Vagina (tissue), 2 donors: ENCODE measurements at regions not wholly inside any gene's neighbourhood (a gene's known extent, or its start where the extent isn't known, plus 50 kb on each side); places are given as distances from the start of the nearest gene placed in this dataset.

Experiments
- DNase-seq, 2 donors: peaks; one replicate each; pipeline ENCODE4 v3.0.0-alpha.2; 2017; ENCODE audit errors: extremely low spot score in 2 of 2
- H3K27ac ChIP-seq: fragments of 200-600 bp; sonication (generic); one replicate; pipeline ENCODE4 v1.5.1; 2019
- H3K27me3 ChIP-seq: fragments of 200-600 bp; sonication (generic); one replicate; pipeline ENCODE4 v1.5.1; 2019
- H3K36me3 ChIP-seq, 2 donors: fragments of 200-600 bp; sonication (generic); one replicate each; pipeline ENCODE4 v1.5.1; 2017 to 2019
- H3K4me1 ChIP-seq: fragments of 200-600 bp; sonication (generic); one replicate; pipeline ENCODE4 v1.5.1; 2019
- H3K4me3 ChIP-seq, 2 donors: fragments of 200-600 bp; sonication (generic); 1 replicate in 1 of 2; 2 replicates in 1 of 2; pipeline ENCODE4 v1.5.1; 2016 to 2019
- H3K9me3 ChIP-seq: fragments of 200-600 bp; sonication (generic); one replicate; pipeline ENCODE4 v1.5.1; 2019
- CTCF ChIP-seq, 3 experiments: fragments of 450-650 bp in 2 of 3; fragments of 200-600 bp in 1 of 3; sonication (generic) in 1 of 3; IDR thresholded peaks; one replicate each; pipeline ENCODE4 v1.5.1; 2017 to 2019; ENCODE audit warnings: antibody characterized with exemption in 3 of 3, mild to moderate bottlenecking in 2 of 3, moderate library complexity in 2 of 3
- POLR2A ChIP-seq, 2 donors: fragments of 450-650 bp; IDR thresholded peaks; one replicate each; pipeline ENCODE4 v1.6.1; 2017; ENCODE audit warnings: antibody characterized with exemption in 2 of 2, mild to moderate bottlenecking in 2 of 2, moderate library complexity in 2 of 2
- POLR2AphosphoS5 ChIP-seq, 2 donors: sonication (generic); formaldehyde crosslinking; IDR thresholded peaks; one replicate each; pipeline ENCODE4 v1.9.0; 2017; ENCODE audit warnings: antibody characterized with exemption in 2 of 2, mild to moderate bottlenecking in 2 of 2, low read depth in 1 of 2; ENCODE audit not compliant: insufficient read depth in 1 of 2
- intact Hi-C: fragments of 100-400 bp; cut with DNase I; formaldehyde crosslinking; loops from one replicate; pipeline ENCODE4 v1.15.1; 2023

- TF ChIP-seq CTCF (IDR thresholded peaks at IDR 0.05) = no peak
- no peak for TF ChIP-seq POLR2AphosphoS5 (IDR thresholded peaks at IDR 0.05; ENCODE audit: insufficient read depth in 1 of 2, low read depth in 1 of 2)
- TF ChIP-seq POLR2A (IDR thresholded peaks at IDR 0.05) = no peak
- Histone ChIP-seq H3K27ac (peak overlapping the region; percentile 61), H3K4me1 (peaks cover 10% of the 10 kb centered on the region), H3K9me3 (no peaks in the 10 kb centered on the region), H3K4me3 (no peak overlapping the region), H3K36me3 (no peaks in the 10 kb centered on the region), H3K27me3 (no peaks in the 10 kb centered on the region)
- DNase-seq = no peak
- intact Hi-C loops = no loop called here
Observed at GRCh38 chr5:96143450-96143849, 181.8 kb upstream of the ELL2 start.

DNA sequence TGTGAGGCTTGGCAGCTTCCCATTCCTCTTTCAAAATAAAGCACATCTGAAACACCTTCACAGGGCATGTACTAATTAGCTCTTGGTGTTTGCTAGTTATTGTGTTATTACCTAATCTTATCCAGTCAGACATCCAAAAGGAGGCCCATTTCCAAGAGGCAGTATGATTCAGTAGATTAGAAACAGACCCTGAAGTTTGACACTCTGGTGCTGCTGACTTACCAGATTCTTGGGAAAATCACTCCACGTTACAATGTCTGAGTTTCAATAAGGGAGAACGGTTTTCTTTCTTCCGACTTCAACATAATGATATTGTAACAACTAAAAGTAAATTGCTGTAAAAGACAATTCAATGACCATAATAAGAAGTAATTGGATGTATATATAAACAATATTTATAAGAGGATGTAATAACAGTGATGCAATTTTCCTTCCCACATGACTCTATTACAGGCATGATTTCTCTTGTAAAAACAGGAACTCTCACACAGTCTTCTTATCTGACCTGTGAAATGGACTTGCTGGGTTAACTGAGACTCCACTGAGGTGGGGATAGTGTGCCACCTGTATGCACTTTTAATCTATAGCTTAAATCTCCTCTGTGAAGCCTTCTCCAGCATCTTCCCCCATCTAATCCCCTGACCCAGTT, 181.3 kb upstream of the ELL2 start:
- Histone ChIP-seq H3K4me3 (no peak overlapping the region), H3K36me3 (no peaks in the 10 kb centered on the region), H3K9me3 (no peaks in the 10 kb centered on the region), H3K27me3 (no peaks in the 10 kb centered on the region), H3K27ac (peak overlapping the region; percentile 61), H3K4me1 (peaks cover 10% of the 10 kb centered on the region)
- intact Hi-C loops = no loop called here
- no peak for DNase-seq
- TF ChIP-seq POLR2AphosphoS5 (IDR thresholded peaks at IDR 0.05; ENCODE audit: insufficient read depth in 1 of 2, low read depth in 1 of 2) (no peak), CTCF (IDR thresholded peaks at IDR 0.05) (no peak), POLR2A (IDR thresholded peaks at IDR 0.05) (no peak)

DNA sequence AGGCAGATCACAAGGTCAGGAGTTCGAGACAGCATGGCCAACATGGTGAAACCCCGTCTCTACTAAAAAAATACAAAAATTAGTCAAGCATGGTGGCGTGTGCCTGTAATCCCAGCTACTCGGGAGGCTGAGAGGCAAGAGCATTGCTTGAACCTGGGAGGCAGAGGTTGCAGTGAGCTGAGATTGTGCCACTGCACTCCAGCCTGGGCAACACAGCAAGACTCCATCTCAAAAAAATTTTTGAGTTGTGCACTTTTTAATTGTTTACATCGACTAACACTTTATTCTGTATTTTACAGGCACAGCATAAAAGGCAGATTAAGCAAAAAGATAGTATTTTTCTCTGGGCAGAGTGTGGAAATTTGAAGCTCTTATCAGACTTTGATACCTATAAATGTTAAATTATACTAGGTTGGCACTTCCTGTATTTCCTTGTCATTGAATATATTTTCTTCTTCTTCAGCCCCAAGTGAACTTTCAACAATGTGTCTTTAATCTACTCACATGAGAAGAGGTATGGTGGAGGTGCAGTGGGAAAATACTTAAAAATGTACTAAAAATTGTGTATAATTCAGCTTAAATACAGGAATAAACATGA, 180.6 kb upstream of the ELL2 start:
- Histone ChIP-seq H3K4me1 (peaks cover 10% of the 10 kb centered on the region), H3K36me3 (no peaks in the 10 kb centered on the region), H3K4me3 (no peak overlapping the region), H3K27ac (no peak overlapping the region), H3K9me3 (no peaks in the 10 kb centered on the region), H3K27me3 (no peaks in the 10 kb centered on the region)
- intact Hi-C loops = no loop called here
- no peak for DNase-seq
- TF ChIP-seq CTCF (IDR thresholded peaks at IDR 0.05) (no peak), POLR2A (IDR thresholded peaks at IDR 0.05) (no peak), POLR2AphosphoS5 (IDR thresholded peaks at IDR 0.05; ENCODE audit: insufficient read depth in 1 of 2, low read depth in 1 of 2) (no peak)

GRCh38 chr5:96141749-96142148, 180.1 kb upstream of the ELL2 start:
- no peaks in the 10 kb centered on the region for H3K36me3 ChIP-seq
- DNase-seq = no peak
- intact Hi-C loops = no loop called here
- H3K9me3 ChIP-seq = no peaks in the 10 kb centered on the region
- TF ChIP-seq POLR2A (IDR thresholded peaks at IDR 0.05) (no peak), CTCF (IDR thresholded peaks at IDR 0.05) (no peak), POLR2AphosphoS5 (IDR thresholded peaks at IDR 0.05; ENCODE audit: insufficient read depth in 1 of 2, low read depth in 1 of 2) (no peak)
- H3K27me3 ChIP-seq = no peaks in the 10 kb centered on the region
- no peak overlapping the region for H3K27ac ChIP-seq
- no peak overlapping the region for H3K4me3 ChIP-seq
- H3K4me1 ChIP-seq = peaks cover 9% of the 10 kb centered on the region

- H3K9me3 ChIP-seq = no peaks in the 10 kb centered on the region
- no peak overlapping the region for H3K4me3 ChIP-seq
- DNase-seq = no peak
- no peaks in the 10 kb centered on the region for H3K27me3 ChIP-seq
- no peak for TF ChIP-seq CTCF (IDR thresholded peaks at IDR 0.05)
- TF ChIP-seq POLR2AphosphoS5 (IDR thresholded peaks at IDR 0.05; ENCODE audit: insufficient read depth in 1 of 2, low read depth in 1 of 2) = no peak
- no peak for TF ChIP-seq POLR2A (IDR thresholded peaks at IDR 0.05)
- H3K36me3 ChIP-seq = no peaks in the 10 kb centered on the region
- H3K4me1 ChIP-seq = no peaks in the 10 kb centered on the region
- no peak overlapping the region for H3K27ac ChIP-seq
- intact Hi-C loops = no loop called here
Observed at GRCh38 chr5:96140496-96140895, 178.8 kb upstream of the ELL2 start.
